OCI-LY1 (cell line): ENCODE measurements at regions not wholly inside any gene's neighbourhood (a gene's known extent, or its start where the extent isn't known, plus 50 kb on each side); places are given as distances from the start of the nearest gene placed in this dataset.

Experiments used
- EZH2 ChIP-seq: fragments of 200-600 bp; sonication (generic), shearing (Covaris generic); IDR thresholded peaks from 2 replicates; pipeline ENCODE4 v1.8.0; 2017; ENCODE audit warnings: borderline replicate concordance, mixed run types, mild to moderate bottlenecking, antibody characterized with exemption, low read length, moderate library complexity, mixed read lengths
- TF ChIP-seq, protein P1 (sequence below): fragments of 200-600 bp; sonication (generic), shearing (Covaris generic); IDR thresholded peaks from 2 replicates; pipeline ENCODE4 v1.5.1; 2017; ENCODE audit warnings: mild to moderate bottlenecking, antibody characterized with exemption, low read length, moderate library complexity, mixed read lengths

GRCh38 chr1:20413776-20414140 lies 72.3 kb downstream of the CAMK2N1 start:
- TF ChIP-seq, protein P1, sequence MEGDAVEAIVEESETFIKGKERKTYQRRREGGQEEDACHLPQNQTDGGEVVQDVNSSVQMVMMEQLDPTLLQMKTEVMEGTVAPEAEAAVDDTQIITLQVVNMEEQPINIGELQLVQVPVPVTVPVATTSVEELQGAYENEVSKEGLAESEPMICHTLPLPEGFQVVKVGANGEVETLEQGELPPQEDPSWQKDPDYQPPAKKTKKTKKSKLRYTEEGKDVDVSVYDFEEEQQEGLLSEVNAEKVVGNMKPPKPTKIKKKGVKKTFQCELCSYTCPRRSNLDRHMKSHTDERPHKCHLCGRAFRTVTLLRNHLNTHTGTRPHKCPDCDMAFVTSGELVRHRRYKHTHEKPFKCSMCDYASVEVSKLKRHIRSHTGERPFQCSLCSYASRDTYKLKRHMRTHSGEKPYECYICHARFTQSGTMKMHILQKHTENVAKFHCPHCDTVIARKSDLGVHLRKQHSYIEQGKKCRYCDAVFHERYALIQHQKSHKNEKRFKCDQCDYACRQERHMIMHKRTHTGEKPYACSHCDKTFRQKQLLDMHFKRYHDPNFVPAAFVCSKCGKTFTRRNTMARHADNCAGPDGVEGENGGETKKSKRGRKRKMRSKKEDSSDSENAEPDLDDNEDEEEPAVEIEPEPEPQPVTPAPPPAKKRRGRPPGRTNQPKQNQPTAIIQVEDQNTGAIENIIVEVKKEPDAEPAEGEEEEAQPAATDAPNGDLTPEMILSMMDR = no peak
- no peak for TF ChIP-seq EZH2
